GM23338 (cell line): ENCODE measurements at regions not wholly inside any gene's neighbourhood (a gene's known extent, or its start where the extent isn't known, plus 50 kb on each side); places are given as distances from the start of the nearest gene placed in this dataset.

ENCODE experiments used
- CREB1 ChIP-seq: fragments of 250-450 bp; sonication (Bioruptor Pico); IDR thresholded peaks from 2 replicates; pipeline ENCODE4 v1.5.0; 2020; ENCODE audit warnings: low read depth, mild to moderate bottlenecking, moderate library complexity
- EZH2 ChIP-seq: fragments of 200-600 bp; sonication (generic); IDR thresholded peaks from one replicate; pipeline ENCODE4 v1.8.0; 2017; ENCODE audit warnings: antibody characterized with exemption, mild to moderate bottlenecking, low read depth; ENCODE audit not compliant: unreplicated experiment
- EZH2phosphoT487 ChIP-seq: fragments of 200-600 bp; sonication (generic); IDR thresholded peaks from one replicate; pipeline ENCODE4 v1.8.1; 2018; ENCODE audit warnings: antibody characterized with exemption; ENCODE audit not compliant: unreplicated experiment
- TF ChIP-seq, protein P1 (sequence below), 2 experiments: fragments of 200-600 bp in 1 of 2; sonication (generic) in 1 of 2; conservative IDR thresholded peaks; 2 replicates each; pipeline versions ENCODE4 v1.5.1 to v1.6.1; 2016 to 2017; ENCODE audit warnings: antibody characterized with exemption in 2 of 2, low read depth in 2 of 2, mild to moderate bottlenecking in 2 of 2, moderate library complexity in 1 of 2
- TF ChIP-seq, protein P2 (sequence below): IDR thresholded peaks from 2 replicates; pipeline ENCODE4 v1.6.1; 2016; ENCODE audit warnings: antibody characterized with exemption

DNA sequence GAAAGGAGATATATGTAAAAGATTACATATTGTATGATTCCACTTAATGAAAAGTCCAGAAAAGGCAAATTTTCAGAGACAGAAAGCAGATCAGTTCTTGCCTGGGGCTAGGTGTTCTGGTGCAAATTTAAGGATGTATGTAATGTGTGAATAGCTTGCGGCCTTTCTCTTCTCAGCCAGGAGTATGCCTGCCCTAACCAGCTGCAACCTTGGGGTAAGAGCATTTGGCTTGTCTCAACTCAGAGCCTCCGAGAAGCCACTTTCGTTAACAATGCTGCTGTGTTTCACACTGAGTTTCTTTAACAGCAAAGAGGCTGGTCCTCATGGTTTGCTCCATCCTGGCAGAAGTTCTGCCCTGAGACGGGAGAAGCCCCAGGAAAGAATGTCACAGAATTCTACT is 102.7 kb downstream of the SPCS3 start:
- no peak for TF ChIP-seq CREB1 (CRISPR knock-in tag)
- TF ChIP-seq EZH2phosphoT487, result no peak
- TF ChIP-seq, protein P1, sequence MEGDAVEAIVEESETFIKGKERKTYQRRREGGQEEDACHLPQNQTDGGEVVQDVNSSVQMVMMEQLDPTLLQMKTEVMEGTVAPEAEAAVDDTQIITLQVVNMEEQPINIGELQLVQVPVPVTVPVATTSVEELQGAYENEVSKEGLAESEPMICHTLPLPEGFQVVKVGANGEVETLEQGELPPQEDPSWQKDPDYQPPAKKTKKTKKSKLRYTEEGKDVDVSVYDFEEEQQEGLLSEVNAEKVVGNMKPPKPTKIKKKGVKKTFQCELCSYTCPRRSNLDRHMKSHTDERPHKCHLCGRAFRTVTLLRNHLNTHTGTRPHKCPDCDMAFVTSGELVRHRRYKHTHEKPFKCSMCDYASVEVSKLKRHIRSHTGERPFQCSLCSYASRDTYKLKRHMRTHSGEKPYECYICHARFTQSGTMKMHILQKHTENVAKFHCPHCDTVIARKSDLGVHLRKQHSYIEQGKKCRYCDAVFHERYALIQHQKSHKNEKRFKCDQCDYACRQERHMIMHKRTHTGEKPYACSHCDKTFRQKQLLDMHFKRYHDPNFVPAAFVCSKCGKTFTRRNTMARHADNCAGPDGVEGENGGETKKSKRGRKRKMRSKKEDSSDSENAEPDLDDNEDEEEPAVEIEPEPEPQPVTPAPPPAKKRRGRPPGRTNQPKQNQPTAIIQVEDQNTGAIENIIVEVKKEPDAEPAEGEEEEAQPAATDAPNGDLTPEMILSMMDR (conservative IDR thresholded peaks at IDR 0.05; ENCODE audit: low read depth in 2 of 2), result no peak
- TF ChIP-seq, protein P2, sequence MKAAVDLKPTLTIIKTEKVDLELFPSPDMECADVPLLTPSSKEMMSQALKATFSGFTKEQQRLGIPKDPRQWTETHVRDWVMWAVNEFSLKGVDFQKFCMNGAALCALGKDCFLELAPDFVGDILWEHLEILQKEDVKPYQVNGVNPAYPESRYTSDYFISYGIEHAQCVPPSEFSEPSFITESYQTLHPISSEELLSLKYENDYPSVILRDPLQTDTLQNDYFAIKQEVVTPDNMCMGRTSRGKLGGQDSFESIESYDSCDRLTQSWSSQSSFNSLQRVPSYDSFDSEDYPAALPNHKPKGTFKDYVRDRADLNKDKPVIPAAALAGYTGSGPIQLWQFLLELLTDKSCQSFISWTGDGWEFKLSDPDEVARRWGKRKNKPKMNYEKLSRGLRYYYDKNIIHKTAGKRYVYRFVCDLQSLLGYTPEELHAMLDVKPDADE, result no peak
- no peak for TF ChIP-seq EZH2
